Tibial artery (tissue), 4 donors: ENCODE measurements at regions not wholly inside any gene's neighbourhood (a gene's known extent, or its start where the extent isn't known, plus 50 kb on each side); places are given as distances from the start of the nearest gene placed in this dataset.
A peak's percentile ranks its signal among the peaks of the same experiment; 100 is the strongest.

Experiments used
- DNase-seq, 2 donors: peaks; one replicate each; pipeline ENCODE4 v3.0.0-alpha.2; 2019
- H3K27ac ChIP-seq, 2 donors: fragments of 200-600 bp; sonication (generic) in 1 of 2; 1 replicate in 1 of 2; 2 replicates in 1 of 2; pipeline ENCODE4 v1.5.1; 2018 to 2019; ENCODE audit warnings: mild to moderate bottlenecking in 1 of 2
- H3K27me3 ChIP-seq, 2 donors: fragments of 200-600 bp; sonication (generic) in 1 of 2; one replicate each; pipeline versions ENCODE4 v1.5.1 to v1.6.0; 2016 to 2019
- H3K36me3 ChIP-seq, 3 donors: fragments of 200-600 bp; sonication (generic) in 2 of 3; one replicate each; pipeline ENCODE4 v1.5.1; 2016 to 2019; ENCODE audit warnings: mild to moderate bottlenecking in 2 of 3
- H3K4me1 ChIP-seq, 4 donors: fragments of 200-600 bp; sonication (generic) in 2 of 4; 1 replicate in 3 of 4; 2 replicates in 1 of 4; pipeline ENCODE4 v1.5.1; 2016 to 2019
- H3K4me3 ChIP-seq, 2 donors: fragments of 200-600 bp; sonication (generic) in 1 of 2; 1 replicate in 1 of 2; 2 replicates in 1 of 2; pipeline ENCODE4 v1.5.1; 2018 to 2019; ENCODE audit warnings: mild to moderate bottlenecking in 2 of 2
- H3K9me3 ChIP-seq, 3 donors: fragments of 200-600 bp; sonication (generic) in 1 of 3; one replicate each; pipeline ENCODE4 v1.5.1; 2016 to 2019
- intact Hi-C: fragments of 100-400 bp; cut with DNase I; formaldehyde crosslinking; loops from one replicate; pipeline ENCODE4 v1.15.0; 2023; ENCODE audit warnings: low total_unique reads
- TF ChIP-seq, protein P1 (sequence below), 2 experiments: fragments of 200-600 bp in 1 of 2; fragments of 450-650 bp in 1 of 2; IDR thresholded peaks; one replicate each; pipeline ENCODE4 v1.5.1; 2017 to 2019; ENCODE audit warnings: antibody characterized with exemption in 2 of 2, mild to moderate bottlenecking in 1 of 2, moderate library complexity in 1 of 2

DNA sequence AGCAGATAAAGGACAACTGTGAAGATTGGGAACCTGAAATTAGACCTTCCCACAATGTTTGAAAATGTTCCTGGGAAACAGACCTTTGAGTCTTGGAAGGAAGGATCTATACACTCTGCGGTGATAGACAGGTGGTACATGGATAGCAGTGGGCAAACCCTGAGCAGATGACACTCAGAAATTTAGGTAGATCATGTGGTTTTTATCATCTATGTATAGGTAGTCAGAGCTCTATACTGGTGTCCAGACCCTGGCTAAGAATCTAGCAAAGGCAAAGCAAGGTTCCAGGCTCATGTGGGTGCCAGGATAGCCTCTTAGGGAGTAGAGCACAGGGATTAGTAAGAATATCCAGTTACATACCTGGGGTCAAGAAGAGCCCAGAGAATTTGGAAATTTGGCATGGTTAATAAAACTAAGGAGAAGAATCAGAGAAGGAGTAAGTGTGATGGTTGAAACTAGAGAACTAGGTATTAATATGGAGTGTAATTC, 331.2 kb upstream of the FBXO33 start:
- TF ChIP-seq, protein P1, sequence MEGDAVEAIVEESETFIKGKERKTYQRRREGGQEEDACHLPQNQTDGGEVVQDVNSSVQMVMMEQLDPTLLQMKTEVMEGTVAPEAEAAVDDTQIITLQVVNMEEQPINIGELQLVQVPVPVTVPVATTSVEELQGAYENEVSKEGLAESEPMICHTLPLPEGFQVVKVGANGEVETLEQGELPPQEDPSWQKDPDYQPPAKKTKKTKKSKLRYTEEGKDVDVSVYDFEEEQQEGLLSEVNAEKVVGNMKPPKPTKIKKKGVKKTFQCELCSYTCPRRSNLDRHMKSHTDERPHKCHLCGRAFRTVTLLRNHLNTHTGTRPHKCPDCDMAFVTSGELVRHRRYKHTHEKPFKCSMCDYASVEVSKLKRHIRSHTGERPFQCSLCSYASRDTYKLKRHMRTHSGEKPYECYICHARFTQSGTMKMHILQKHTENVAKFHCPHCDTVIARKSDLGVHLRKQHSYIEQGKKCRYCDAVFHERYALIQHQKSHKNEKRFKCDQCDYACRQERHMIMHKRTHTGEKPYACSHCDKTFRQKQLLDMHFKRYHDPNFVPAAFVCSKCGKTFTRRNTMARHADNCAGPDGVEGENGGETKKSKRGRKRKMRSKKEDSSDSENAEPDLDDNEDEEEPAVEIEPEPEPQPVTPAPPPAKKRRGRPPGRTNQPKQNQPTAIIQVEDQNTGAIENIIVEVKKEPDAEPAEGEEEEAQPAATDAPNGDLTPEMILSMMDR (IDR thresholded peaks at IDR 0.05), result no peak
- Histone ChIP-seq H3K4me1 (no peaks in the 10 kb centered on the region), H3K27me3 (no peaks in the 10 kb centered on the region), H3K36me3 (no peaks in the 10 kb centered on the region), H3K27ac (no peak overlapping the region), H3K4me3 (no peak overlapping the region), H3K9me3 (no peaks in the 10 kb centered on the region)
- intact Hi-C loops, result no loop called here
- DNase-seq, result no peak

DNA sequence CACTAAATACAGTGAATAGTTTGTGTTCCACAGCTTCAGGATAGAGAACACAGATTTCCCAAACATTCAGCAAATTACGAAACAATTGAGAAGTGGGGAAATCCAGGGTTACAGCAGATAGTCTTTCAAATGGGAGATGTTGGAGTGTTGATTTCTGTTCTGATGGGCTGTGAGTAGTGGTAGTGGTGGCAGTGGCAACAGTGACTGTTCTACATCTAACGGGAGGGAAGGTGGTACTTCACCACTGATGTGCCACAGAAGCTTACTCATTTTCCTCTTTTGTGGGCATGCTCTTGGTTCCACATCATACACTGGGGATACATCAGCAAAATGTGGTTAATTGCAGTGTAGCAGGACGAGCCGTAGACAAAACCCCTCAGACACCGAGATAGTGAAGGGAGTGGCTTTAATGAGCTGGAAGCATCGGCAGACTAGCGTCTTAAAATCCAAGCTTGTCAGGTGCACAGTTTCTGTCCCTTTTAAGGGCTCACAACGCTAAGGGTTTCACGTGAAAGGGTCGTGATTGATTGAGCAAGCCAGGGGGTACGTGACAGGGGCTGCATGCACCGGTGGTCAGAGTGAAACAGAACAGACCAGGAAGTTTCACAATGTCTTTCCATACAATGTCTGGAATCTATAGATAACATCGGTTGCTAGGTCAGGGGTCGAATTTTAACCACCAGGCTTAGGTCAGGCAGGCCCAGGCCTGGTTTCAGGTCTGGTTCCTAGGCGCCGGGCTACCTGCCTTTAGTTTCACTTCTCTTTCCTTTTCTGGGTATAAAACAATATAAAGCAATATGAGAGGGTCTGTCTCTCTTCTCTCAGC, 330.6 kb upstream of the FBXO33 start:
- no peaks in the 10 kb centered on the region for H3K36me3 ChIP-seq
- intact Hi-C loops, result no loop called here
- DNase-seq, result no peak
- H3K4me1 ChIP-seq, result no peaks in the 10 kb centered on the region
- no peak overlapping the region for H3K27ac ChIP-seq
- H3K4me3 ChIP-seq, result no peak overlapping the region
- H3K9me3 ChIP-seq, result no peaks in the 10 kb centered on the region
- no peaks in the 10 kb centered on the region for H3K27me3 ChIP-seq
- TF ChIP-seq, protein P1 (IDR thresholded peaks at IDR 0.05), result no peak

DNA sequence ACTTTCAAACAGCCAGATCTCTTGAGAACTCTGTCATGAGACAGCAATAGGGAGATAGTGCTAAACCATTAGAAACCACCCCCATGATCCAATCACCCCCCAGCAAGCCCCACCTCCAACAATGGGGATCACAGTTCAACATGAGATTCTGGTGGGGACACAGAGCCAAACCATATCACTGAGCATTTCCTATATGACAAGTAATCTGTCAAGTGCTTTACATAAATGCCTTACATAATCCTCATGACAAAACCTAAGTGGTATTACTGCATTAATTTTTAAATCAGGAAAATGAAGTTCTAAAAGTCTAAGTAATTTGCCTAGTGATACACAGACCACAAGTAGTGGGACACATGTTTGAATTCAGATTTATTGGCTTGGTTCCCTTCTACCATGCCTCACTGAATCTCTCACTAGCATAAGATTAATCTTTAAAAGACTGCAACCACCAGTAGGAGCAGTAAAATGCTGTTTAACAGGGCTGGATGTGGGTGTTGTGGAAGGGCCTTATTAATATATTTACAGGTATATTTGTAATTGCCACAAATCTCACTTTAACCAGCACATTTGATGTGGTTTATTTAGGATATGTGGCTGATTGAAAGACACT, 323.1 kb upstream of the FBXO33 start:
- Histone ChIP-seq H3K4me3 (no peak overlapping the region), H3K27ac (no peak overlapping the region), H3K27me3 (no peaks in the 10 kb centered on the region), H3K4me1 (no peaks in the 10 kb centered on the region), H3K9me3 (no peaks in the 10 kb centered on the region), H3K36me3 (no peaks in the 10 kb centered on the region)
- TF ChIP-seq, protein P1 (IDR thresholded peaks at IDR 0.05), result no peak
- intact Hi-C loops, result no loop called here
- no peak for DNase-seq

DNA sequence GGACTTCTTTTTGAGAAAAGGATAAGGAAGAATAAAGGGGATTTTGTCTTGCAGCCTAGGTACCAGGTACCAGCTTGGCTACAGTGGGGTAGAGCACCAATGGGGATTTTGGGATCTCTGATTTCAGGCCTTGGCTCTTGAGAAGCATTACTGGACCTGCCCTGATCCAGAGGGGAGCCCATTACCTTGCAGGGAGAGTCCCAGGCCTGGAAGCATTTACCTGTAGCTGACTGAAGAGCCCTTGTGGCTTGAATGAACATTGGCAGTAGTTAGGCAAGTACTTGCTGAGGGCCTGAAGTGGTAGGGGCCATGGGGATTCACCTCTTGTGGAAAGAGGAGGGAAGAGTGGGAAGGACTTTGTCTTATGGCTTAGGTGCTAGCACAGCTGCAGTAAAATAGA, 308.2 kb upstream of the FBXO33 start:
- no peaks in the 10 kb centered on the region for H3K36me3 ChIP-seq
- H3K4me3 ChIP-seq, result no peak overlapping the region
- H3K27ac ChIP-seq, result peak overlapping the region; percentile 3 to 35
- no peaks in the 10 kb centered on the region for H3K9me3 ChIP-seq
- TF ChIP-seq, protein P1 (IDR thresholded peaks at IDR 0.05), result no peak
- DNase-seq, result no peak
- peaks cover 0 to 16% (median 11%) of the 10 kb centered on the region in 4 donors for H3K4me1 ChIP-seq
- intact Hi-C loops, result no loop called here
- no peaks in the 10 kb centered on the region for H3K27me3 ChIP-seq

DNA sequence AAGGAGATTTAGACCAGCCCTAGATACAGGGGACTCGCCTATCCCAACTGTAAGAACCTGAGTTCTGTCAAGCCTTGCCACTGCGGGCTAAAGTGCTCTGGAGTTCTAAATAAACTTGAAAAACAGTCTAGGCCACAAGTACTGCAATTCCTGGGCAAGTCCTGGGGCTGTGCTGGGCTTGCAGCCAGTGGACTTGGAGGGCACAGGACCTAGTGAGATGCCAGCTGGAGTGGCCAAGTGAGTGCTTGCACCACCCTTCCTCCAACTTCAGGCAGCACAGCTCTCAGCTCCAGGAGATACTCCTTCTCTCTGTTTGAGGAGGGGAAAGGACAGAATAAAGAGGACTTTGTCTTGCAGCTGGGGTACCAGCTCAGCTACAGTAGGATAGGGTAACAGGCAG, 307.6 kb upstream of the FBXO33 start:
- H3K27me3 ChIP-seq, result no peaks in the 10 kb centered on the region
- TF ChIP-seq, protein P1 (IDR thresholded peaks at IDR 0.05), result no peak
- H3K4me1 ChIP-seq, result peaks cover 0 to 16% (median 11%) of the 10 kb centered on the region in 4 donors
- no peak overlapping the region for H3K4me3 ChIP-seq
- intact Hi-C loops, result no loop called here
- H3K27ac ChIP-seq, result peak overlapping the region; percentile 3 to 35
- no peaks in the 10 kb centered on the region for H3K36me3 ChIP-seq
- DNase-seq, result peak; percentile 34 to 82
- no peaks in the 10 kb centered on the region for H3K9me3 ChIP-seq
